Gastroesophageal sphincter (tissue), 4 donors: ENCODE measurements at regions not wholly inside any gene's neighbourhood (a gene's known extent, or its start where the extent isn't known, plus 50 kb on each side); places are given as distances from the start of the nearest gene placed in this dataset.

Experiments
- ATAC-seq: fragments of 150-250 bp; one replicate; pipeline ENCODE4 v1.9.1; 2016; ENCODE audit warnings: mild to moderate bottlenecking, moderate library complexity
- H3K27ac ChIP-seq, 4 donors: fragments of 200-600 bp; sonication (generic) in 3 of 4; 1 replicate in 3 of 4; 2 replicates in 1 of 4; pipeline ENCODE4 v1.5.1; 2016 to 2019
- H3K27me3 ChIP-seq: fragments of 200-600 bp; sonication (generic); one replicate; pipeline ENCODE4 v1.5.1; 2019
- H3K36me3 ChIP-seq, 2 donors: fragments of 200-600 bp; sonication (generic); one replicate each; pipeline ENCODE4 v1.5.1; 2019; ENCODE audit warnings: control low read depth in 1 of 2
- H3K4me1 ChIP-seq, 3 donors: fragments of 200-600 bp; sonication (generic); 1 replicate in 2 of 3; 2 replicates in 1 of 3; pipeline ENCODE4 v1.5.1; 2016 to 2019; ENCODE audit warnings: control low read depth in 2 of 3
- H3K4me3 ChIP-seq, 2 donors: fragments of 200-600 bp; sonication (generic); one replicate each; pipeline ENCODE4 v1.5.1; 2019; ENCODE audit warnings: mild to moderate bottlenecking in 1 of 2, moderate library complexity in 1 of 2
- H3K9me3 ChIP-seq, 3 donors: fragments of 200-600 bp; sonication (generic); one replicate each; pipeline ENCODE4 v1.5.1; 2017 to 2019; ENCODE audit warnings: control low read depth in 2 of 3
- CTCF ChIP-seq, 4 experiments: fragments of 200-600 bp in 2 of 4; fragments of 450-650 bp in 2 of 4; sonication (generic) in 1 of 4; IDR thresholded peaks; one replicate each; pipeline ENCODE4 v1.5.1; 2017 to 2019; ENCODE audit warnings: antibody characterized with exemption in 4 of 4, mild to moderate bottlenecking in 2 of 4, moderate library complexity in 2 of 4
- EP300 ChIP-seq: sonication (generic); formaldehyde crosslinking; IDR thresholded peaks from one replicate; pipeline ENCODE4 v1.6.1; 2017; ENCODE audit warnings: antibody characterized with exemption, mild to moderate bottlenecking
- POLR2A ChIP-seq, 2 donors: fragments of 450-650 bp; IDR thresholded peaks; one replicate each; pipeline ENCODE4 v1.6.1; 2017; ENCODE audit warnings: antibody characterized with exemption in 2 of 2, mild to moderate bottlenecking in 2 of 2, moderate library complexity in 1 of 2
- POLR2AphosphoS5 ChIP-seq: sonication (generic); formaldehyde crosslinking; IDR thresholded peaks from one replicate; pipeline ENCODE4 v1.6.1; 2017; ENCODE audit warnings: antibody characterized with exemption
- WGBS, 2 donors: methylation state at CpG; one replicate each; pipeline ENCODE4 v1.1.5; 2018; ENCODE audit warnings: low coverage in 1 of 2; 5-methylcytosine and 5-hydroxymethylcytosine counted together

DNA sequence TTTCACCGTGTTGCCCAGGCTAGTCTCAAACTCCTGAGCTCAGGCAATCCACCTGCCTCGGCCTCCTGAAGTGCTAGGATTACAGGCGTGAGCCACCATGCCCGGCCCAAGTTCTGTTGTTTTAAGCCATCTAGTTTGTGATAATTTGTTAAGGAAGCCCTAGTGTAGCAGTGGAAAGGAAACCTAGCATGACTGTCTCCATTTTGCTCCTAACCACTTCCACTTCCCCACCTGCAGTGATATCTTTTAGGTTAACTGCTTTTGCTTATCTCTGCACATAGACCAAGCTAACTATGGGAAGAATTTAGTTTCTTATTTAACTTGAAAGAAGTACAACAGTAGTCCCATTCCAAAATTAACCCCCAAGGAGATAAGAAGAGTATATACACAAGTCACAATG is 109.5 kb upstream of the NAP1L1 start:
- H3K9me3 ChIP-seq, result peaks cover 0 to 14% (median 0%) of the 10 kb centered on the region in 3 donors
- no CpG with 5 or more reads among the region's 4 CpGs for WGBS, 2 donors
- H3K27ac ChIP-seq, result no peak overlapping the region
- no peaks in the 10 kb centered on the region for H3K4me1 ChIP-seq
- H3K27me3 ChIP-seq, result no peaks in the 10 kb centered on the region
- H3K36me3 ChIP-seq, result no peaks in the 10 kb centered on the region
- no peak overlapping the region for H3K4me3 ChIP-seq
- TF ChIP-seq POLR2A (IDR thresholded peaks at IDR 0.05) (no peak), POLR2AphosphoS5 (no peak), EP300 (no peak), CTCF (IDR thresholded peaks at IDR 0.05) (no peak)
- no peak for ATAC-seq

DNA sequence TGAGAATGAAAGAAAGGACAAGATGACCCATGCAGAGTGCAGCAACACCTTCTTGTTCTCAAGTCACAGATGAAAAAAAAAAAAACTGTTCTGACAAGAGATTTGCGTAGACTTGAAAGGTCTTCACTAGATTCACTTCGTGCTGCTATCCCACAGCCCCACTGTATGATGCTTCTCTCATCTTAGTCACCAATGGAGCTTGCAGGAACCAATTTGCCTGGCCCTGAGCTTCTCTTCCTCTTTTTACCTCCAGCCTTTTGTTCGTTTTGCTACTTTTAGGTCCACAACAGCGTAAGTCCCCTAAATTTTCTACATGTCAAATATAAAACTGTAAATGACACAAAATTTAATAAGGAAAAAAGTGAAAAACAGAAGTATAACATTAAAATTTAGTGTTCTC is 107.9 kb upstream of the NAP1L1 start:
- no peaks in the 10 kb centered on the region for H3K36me3 ChIP-seq
- no peaks in the 10 kb centered on the region for H3K4me1 ChIP-seq
- no peaks in the 10 kb centered on the region for H3K9me3 ChIP-seq
- ATAC-seq, result no peak
- no peak overlapping the region for H3K4me3 ChIP-seq
- TF ChIP-seq CTCF (IDR thresholded peaks at IDR 0.05), result no peak
- TF ChIP-seq POLR2A (IDR thresholded peaks at IDR 0.05), result no peak
- no peak for TF ChIP-seq EP300
- H3K27me3 ChIP-seq, result no peaks in the 10 kb centered on the region
- 77 to 81% methylated on average over 2 to 3 of the region's 4 CpGs for WGBS, 2 donors
- no peak overlapping the region for H3K27ac ChIP-seq

DNA sequence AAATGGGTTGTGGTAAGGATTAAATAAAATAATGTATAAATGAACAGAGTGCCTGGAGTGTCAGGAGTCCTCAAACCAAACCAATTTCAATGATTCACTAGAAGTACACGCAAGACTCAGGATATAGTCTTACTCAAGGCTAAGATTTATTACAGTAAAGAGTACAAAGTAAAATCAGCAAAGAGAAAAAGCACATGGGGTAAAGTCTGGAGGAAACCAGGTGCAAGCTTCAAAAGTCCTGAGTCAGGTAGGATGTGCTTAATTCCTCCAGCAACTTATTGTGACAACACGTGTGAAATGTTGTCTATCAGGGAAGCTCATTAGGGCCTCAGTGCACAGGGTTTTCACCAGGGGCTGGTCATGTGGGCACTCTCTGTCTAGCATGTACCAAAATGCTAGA is 105.8 kb upstream of the NAP1L1 start:
- 44 to 81% methylated on average over 2 of the region's 2 CpGs for WGBS, 2 donors
- no peaks in the 10 kb centered on the region for H3K4me1 ChIP-seq
- H3K36me3 ChIP-seq, result no peaks in the 10 kb centered on the region
- no peak for ATAC-seq
- no peak overlapping the region for H3K27ac ChIP-seq
- H3K27me3 ChIP-seq, result no peaks in the 10 kb centered on the region
- no peak overlapping the region for H3K4me3 ChIP-seq
- no peaks in the 10 kb centered on the region for H3K9me3 ChIP-seq
- TF ChIP-seq CTCF (IDR thresholded peaks at IDR 0.05) (no peak), POLR2AphosphoS5 (no peak), POLR2A (IDR thresholded peaks at IDR 0.05) (no peak), EP300 (no peak)

GRCh38 chr12:76189851-76190250 is 105.4 kb upstream of the NAP1L1 start:
- 85 to 89% methylated on average over 2 of the region's 2 CpGs for WGBS, 2 donors

GRCh38 chr12:76187177-76187576 is 102.7 kb upstream of the NAP1L1 start:
- no peak overlapping the region for H3K27ac ChIP-seq
- peaks cover 0 to 6% (median 0%) of the 10 kb centered on the region in 3 donors for H3K4me1 ChIP-seq
- 100% methylated on average over 1 of the region's 1 CpG for WGBS, 2 donors
- ATAC-seq, result no peak
- no peaks in the 10 kb centered on the region for H3K36me3 ChIP-seq
- H3K27me3 ChIP-seq, result no peaks in the 10 kb centered on the region
- TF ChIP-seq POLR2AphosphoS5 (no peak), POLR2A (IDR thresholded peaks at IDR 0.05) (no peak), CTCF (IDR thresholded peaks at IDR 0.05) (no peak), EP300 (no peak)
- no peak overlapping the region for H3K4me3 ChIP-seq
- no peaks in the 10 kb centered on the region for H3K9me3 ChIP-seq

More at GRCh38 chr12:76189851-76190250, 105.4 kb upstream of the NAP1L1 start:
- Histone ChIP-seq H3K9me3 (no peaks in the 10 kb centered on the region), H3K27ac (no peak overlapping the region), H3K4me1 (no peaks in the 10 kb centered on the region), H3K36me3 (no peaks in the 10 kb centered on the region), H3K27me3 (no peaks in the 10 kb centered on the region), H3K4me3 (no peak overlapping the region)
- no peak for TF ChIP-seq POLR2A (IDR thresholded peaks at IDR 0.05)
- ATAC-seq, result no peak
